Astrocyte (in vitro differentiated cells and primary cell): ENCODE measurements at regions not wholly inside any gene's neighbourhood (a gene's known extent, or its start where the extent isn't known, plus 50 kb on each side); places are given as distances from the start of the nearest gene placed in this dataset.

Experiments
- EZH2 ChIP-seq: IDR thresholded peaks from 2 replicates; pipeline ENCODE4 v1.6.1; 2012; ENCODE audit warnings: mild to moderate bottlenecking, low read length, inconsistent platforms; ENCODE audit not compliant: insufficient read depth
- TF ChIP-seq, protein P1 (sequence below): IDR thresholded peaks from 2 replicates; pipeline ENCODE4 v1.5.1; 2011; ENCODE audit warnings: low read depth, mild to moderate bottlenecking, inconsistent platforms, low read length, moderate library complexity; ENCODE audit not compliant: insufficient read depth

DNA sequence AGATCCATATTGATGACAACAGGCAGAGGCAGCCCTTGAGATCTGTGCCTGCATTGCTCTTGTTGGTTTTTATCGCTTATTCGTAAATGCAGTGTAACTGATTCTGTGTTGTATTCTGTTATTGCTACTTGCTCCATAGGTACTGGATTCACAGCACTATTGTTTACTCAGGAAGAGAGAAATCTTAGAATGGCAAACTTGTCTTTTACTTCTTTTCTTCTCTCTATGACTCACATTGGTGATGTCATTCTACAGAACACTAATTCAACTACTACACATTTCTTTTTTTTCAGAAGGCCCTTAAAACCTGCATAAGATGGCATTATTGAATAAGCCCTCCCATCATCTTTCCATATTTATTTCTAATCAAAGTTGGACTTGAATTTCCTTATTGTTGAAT lies 201.0 kb upstream of the GBE1 start:
- no peak for TF ChIP-seq EZH2
- TF ChIP-seq, protein P1, sequence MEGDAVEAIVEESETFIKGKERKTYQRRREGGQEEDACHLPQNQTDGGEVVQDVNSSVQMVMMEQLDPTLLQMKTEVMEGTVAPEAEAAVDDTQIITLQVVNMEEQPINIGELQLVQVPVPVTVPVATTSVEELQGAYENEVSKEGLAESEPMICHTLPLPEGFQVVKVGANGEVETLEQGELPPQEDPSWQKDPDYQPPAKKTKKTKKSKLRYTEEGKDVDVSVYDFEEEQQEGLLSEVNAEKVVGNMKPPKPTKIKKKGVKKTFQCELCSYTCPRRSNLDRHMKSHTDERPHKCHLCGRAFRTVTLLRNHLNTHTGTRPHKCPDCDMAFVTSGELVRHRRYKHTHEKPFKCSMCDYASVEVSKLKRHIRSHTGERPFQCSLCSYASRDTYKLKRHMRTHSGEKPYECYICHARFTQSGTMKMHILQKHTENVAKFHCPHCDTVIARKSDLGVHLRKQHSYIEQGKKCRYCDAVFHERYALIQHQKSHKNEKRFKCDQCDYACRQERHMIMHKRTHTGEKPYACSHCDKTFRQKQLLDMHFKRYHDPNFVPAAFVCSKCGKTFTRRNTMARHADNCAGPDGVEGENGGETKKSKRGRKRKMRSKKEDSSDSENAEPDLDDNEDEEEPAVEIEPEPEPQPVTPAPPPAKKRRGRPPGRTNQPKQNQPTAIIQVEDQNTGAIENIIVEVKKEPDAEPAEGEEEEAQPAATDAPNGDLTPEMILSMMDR: no peak
